ENCODE measurements at regions not wholly inside any gene's neighbourhood (a gene's known extent, or its start where the extent isn't known, plus 50 kb on each side); places are given as distances from the start of the nearest gene placed in this dataset.
A peak's percentile ranks its signal among the peaks of the same experiment; 100 is the strongest.

DNA sequence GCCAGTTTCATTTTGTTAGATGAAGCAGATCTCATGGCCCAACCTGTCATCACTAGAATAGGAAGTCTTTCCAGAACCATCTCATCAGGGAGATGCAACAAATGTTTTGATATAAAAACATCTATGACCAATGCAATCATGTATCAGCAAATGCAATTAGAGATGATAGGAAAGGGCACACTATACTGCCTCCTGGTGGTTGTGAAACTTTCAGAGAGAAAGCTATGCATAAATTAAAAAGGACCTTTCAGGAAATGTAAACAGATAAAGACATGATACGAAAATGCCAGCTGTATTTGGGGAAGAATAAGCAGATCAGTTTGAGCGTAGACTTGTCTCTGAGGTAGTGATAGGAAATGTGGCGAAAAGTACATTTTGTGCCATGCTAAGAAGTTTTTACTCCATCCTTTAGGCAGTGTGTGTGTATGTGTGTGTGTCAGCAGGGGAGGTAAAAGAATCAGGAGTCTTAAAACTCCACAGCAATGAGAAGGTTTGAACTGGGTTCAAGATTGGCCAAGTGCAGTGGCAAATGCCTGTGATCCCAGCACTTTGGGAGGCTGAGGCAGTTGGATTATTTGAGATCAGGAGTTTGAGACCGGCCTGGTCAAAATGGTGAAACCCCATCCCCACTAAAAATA, 479.3 kb downstream of the CPS1 start:
- no peak for DNase-seq (ENCODE audit: low read depth in 1 of 2, low spot score in 2 of 2)
- Histone ChIP-seq H2BK12ac (ENCODE audit: low read depth, low read length) (no peak overlapping the region), H3K27ac (ENCODE audit: low read depth, low read length) (no peak overlapping the region), H3K4me1 (replicated peaks in 1 of 4; ENCODE audit: control insufficient read depth in 3 of 4, insufficient read depth in 4 of 4, low read length in 3 of 4) (no peaks in the 10 kb centered on the region; a peak in 2 of 7 replicates), H3K56ac (replicated peaks; ENCODE audit: insufficient read length, low read depth, low read length) (no peak overlapping the region), H4K20me1 (replicated peaks in 1 of 2; ENCODE audit: control insufficient read depth in 1 of 2, insufficient read depth in 2 of 2, low read length in 2 of 2) (no peaks in the 10 kb centered on the region), H2BK5ac (ENCODE audit: low read depth, low read length) (no peak overlapping the region), H3K4ac (replicated peaks; ENCODE audit: insufficient read length, low read depth, low read length) (no peak overlapping the region), H3K4me2 (ENCODE audit: insufficient read depth in 1 of 2, low read depth in 2 of 2, low read length in 2 of 2) (no peak overlapping the region), H2AFZ (ENCODE audit: low read length) (peak overlapping the region; percentile 96), H3K9ac (replicated peaks in 1 of 4; ENCODE audit: extremely low read depth in 1 of 4, low read depth in 3 of 4, low read length in 3 of 4) (0 out of 7 replicates have a peak overlapping the region, but pooled peaks of 1 of the 4 experiments have one; percentile 32), H3K79me1 (ENCODE audit: low read depth, low read length) (no peaks in the 10 kb centered on the region), H2BK20ac (ENCODE audit: low read length) (no peak overlapping the region), H3K4me3 (ENCODE audit: extremely low read depth in 1 of 4, insufficient read depth in 2 of 4, low read depth in 3 of 4, low read length in 4 of 4) (no peak overlapping the region), H3K27me3 (replicated peaks in 1 of 4; ENCODE audit: control insufficient read depth in 3 of 4, extremely low read depth in 1 of 4, insufficient read depth in 3 of 4, low read length in 3 of 4) (no peaks in the 10 kb centered on the region), H4K5ac (ENCODE audit: insufficient read length, low read depth, low read length) (no peak overlapping the region), H3K36me3 (ENCODE audit: control insufficient read depth in 2 of 4, insufficient read depth in 4 of 4, low read length in 3 of 4) (no peaks in the 10 kb centered on the region), H3K23ac (ENCODE audit: insufficient read length) (no peak overlapping the region), H4K91ac (replicated peaks; ENCODE audit: insufficient read length, low read length) (no peak overlapping the region), H2BK120ac (replicated peaks; ENCODE audit: low read depth, low read length) (no peak overlapping the region), H4K8ac (ENCODE audit: extremely low read depth, insufficient read depth, low read length) (no peak overlapping the region), H3K9me3 (ENCODE audit: insufficient read depth in 2 of 2, low read depth in 1 of 2, low read length in 1 of 2) (no peaks in the 10 kb centered on the region), H3K18ac (ENCODE audit: extremely low read depth, low read length) (no peak overlapping the region), H3K23me2 (ENCODE audit: low read depth, low read length) (no peaks in the 10 kb centered on the region), H3K14ac (ENCODE audit: insufficient read length) (no peak overlapping the region), H2BK15ac (ENCODE audit: low read length) (no peak overlapping the region), H3K79me2 (ENCODE audit: control insufficient read depth in 1 of 2, insufficient read depth in 2 of 2, low read length in 2 of 2) (no peaks in the 10 kb centered on the region), H2AK5ac (ENCODE audit: low read depth, low read length) (no peak overlapping the region)
- TF ChIP-seq SIN3A (conservative IDR thresholded peaks at IDR 0.05 in 1 of 2, IDR thresholded peaks at IDR 0.05 in 1 of 2; ENCODE audit: low read depth in 1 of 2, low read length in 2 of 2), result no peak
- no peak for TF ChIP-seq CREB1 (IDR thresholded peaks at IDR 0.05)
- TF ChIP-seq RAD21 (IDR thresholded peaks at IDR 0.05 in 1 of 2, conservative IDR thresholded peaks at IDR 0.05 in 1 of 2; ENCODE audit: low read depth in 2 of 2, low read length in 2 of 2), result peak; percentile 58
- TF ChIP-seq POLR2AphosphoS5 (IDR thresholded peaks at IDR 0.05; ENCODE audit: low read depth, low read length), result no peak
- no peak for TF ChIP-seq TEAD4 (IDR thresholded peaks at IDR 0.05; ENCODE audit: low read depth, low read length)
- TF ChIP-seq, protein P1, sequence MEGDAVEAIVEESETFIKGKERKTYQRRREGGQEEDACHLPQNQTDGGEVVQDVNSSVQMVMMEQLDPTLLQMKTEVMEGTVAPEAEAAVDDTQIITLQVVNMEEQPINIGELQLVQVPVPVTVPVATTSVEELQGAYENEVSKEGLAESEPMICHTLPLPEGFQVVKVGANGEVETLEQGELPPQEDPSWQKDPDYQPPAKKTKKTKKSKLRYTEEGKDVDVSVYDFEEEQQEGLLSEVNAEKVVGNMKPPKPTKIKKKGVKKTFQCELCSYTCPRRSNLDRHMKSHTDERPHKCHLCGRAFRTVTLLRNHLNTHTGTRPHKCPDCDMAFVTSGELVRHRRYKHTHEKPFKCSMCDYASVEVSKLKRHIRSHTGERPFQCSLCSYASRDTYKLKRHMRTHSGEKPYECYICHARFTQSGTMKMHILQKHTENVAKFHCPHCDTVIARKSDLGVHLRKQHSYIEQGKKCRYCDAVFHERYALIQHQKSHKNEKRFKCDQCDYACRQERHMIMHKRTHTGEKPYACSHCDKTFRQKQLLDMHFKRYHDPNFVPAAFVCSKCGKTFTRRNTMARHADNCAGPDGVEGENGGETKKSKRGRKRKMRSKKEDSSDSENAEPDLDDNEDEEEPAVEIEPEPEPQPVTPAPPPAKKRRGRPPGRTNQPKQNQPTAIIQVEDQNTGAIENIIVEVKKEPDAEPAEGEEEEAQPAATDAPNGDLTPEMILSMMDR (IDR thresholded peaks at IDR 0.05; ENCODE audit: control extremely low read depth in 1 of 3, insufficient read depth in 1 of 3, low read depth in 1 of 3, low read length in 3 of 3), result peak in 2 of 3 experiments; percentile 30 to 66; a peak in 2 of 4 replicates
- no peak for TF ChIP-seq KDM1A (IDR thresholded peaks at IDR 0.05; ENCODE audit: borderline replicate concordance, low read length)
- no peak for TF ChIP-seq ASH2L (IDR thresholded peaks at IDR 0.05; ENCODE audit: low read length)
- no peak for TF ChIP-seq POU5F1 (IDR thresholded peaks at IDR 0.05; ENCODE audit: low read depth, low read length)
- POLR2A ChIA-PET (ENCODE audit: partially characterized antibody), result no interaction called here
- FAIRE-seq, result no peak
- CTCF ChIA-PET (ENCODE audit: partially characterized antibody), result interaction anchor here (0.5 to 3.0 kb wide), 28 partner anchors 9 to 588 kb away, joined by 3 to 18 read pairs (median 3); no protein-coding TSS in a partner anchor
- WGBS, 2 experiments (ENCODE audit: extremely low coverage in 1 of 2, insufficient coverage in 1 of 2, insufficient read length in 1 of 2, insufficient replicate concordance in 2 of 2, low coverage in 1 of 2, low lambda C conversion rate in 2 of 2, missing lambda C conversion rate in 1 of 2), result 78% methylated on average over 4 of the region's 4 CpGs; no CpG with 5 or more reads in 1 of the 2 experiments
